Ascending aorta (tissue), 2 donors: ENCODE measurements at regions not wholly inside any gene's neighbourhood (a gene's known extent, or its start where the extent isn't known, plus 50 kb on each side); places are given as distances from the start of the nearest gene placed in this dataset.

Source experiments
- DNase-seq, 2 donors: peaks; one replicate each; pipeline ENCODE4 v3.0.0-alpha.2; 2019; ENCODE audit warnings: low spot score in 2 of 2
- H3K27ac ChIP-seq, 2 donors: fragments of 200-600 bp; sonication (generic); one replicate each; pipeline ENCODE4 v1.5.1; 2016 to 2017; ENCODE audit warnings: mild to moderate bottlenecking in 1 of 2
- H3K27me3 ChIP-seq: fragments of 200-600 bp; sonication (generic); one replicate; pipeline ENCODE4 v1.5.1; 2017
- H3K36me3 ChIP-seq, 2 donors: fragments of 200-600 bp; sonication (generic); one replicate each; pipeline ENCODE4 v1.5.1; 2016
- H3K4me1 ChIP-seq, 2 donors: fragments of 200-600 bp; sonication (generic); one replicate each; pipeline ENCODE4 v1.5.1; 2016 to 2017; ENCODE audit warnings: mild to moderate bottlenecking in 1 of 2
- H3K4me3 ChIP-seq, 2 donors: fragments of 200-600 bp; sonication (generic); one replicate each; pipeline ENCODE4 v1.5.1; 2016 to 2017; ENCODE audit warnings: mild to moderate bottlenecking in 1 of 2
- H3K9me3 ChIP-seq, 2 donors: fragments of 200-600 bp; sonication (generic); one replicate each; pipeline ENCODE4 v1.5.1; 2016
- intact Hi-C: fragments of 100-400 bp; cut with DNase I; formaldehyde crosslinking; loops from one replicate; pipeline ENCODE4 v1.15.1; 2023
- TF ChIP-seq, protein P1 (sequence below), 3 experiments: fragments of 200-600 bp in 2 of 3; fragments of 450-650 bp in 1 of 3; sonication (generic) in 2 of 3; IDR thresholded peaks; one replicate each; pipeline ENCODE4 v1.5.1; 2016 to 2019; ENCODE audit warnings: antibody characterized with exemption in 3 of 3, mild to moderate bottlenecking in 1 of 3, moderate library complexity in 1 of 3

DNA sequence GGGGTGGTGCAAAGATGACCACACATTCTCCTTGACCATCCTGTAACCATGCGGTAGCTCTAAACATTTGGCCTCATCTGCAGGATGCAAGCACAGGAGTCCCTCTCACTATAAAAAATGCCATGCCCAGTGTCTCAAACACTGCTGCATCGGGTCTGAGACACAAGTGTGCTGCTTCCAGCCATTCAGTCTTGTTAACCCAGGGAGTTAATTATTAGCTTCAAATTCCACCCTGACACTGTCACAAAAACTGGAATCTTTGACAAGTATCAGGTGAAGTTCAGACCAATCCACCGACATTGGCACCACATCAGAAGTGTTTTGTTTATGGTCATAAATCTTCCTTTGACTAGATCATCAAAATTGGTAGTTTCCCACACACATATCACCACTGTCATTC lies 119.1 kb upstream of the RASEF start:
- TF ChIP-seq, protein P1, sequence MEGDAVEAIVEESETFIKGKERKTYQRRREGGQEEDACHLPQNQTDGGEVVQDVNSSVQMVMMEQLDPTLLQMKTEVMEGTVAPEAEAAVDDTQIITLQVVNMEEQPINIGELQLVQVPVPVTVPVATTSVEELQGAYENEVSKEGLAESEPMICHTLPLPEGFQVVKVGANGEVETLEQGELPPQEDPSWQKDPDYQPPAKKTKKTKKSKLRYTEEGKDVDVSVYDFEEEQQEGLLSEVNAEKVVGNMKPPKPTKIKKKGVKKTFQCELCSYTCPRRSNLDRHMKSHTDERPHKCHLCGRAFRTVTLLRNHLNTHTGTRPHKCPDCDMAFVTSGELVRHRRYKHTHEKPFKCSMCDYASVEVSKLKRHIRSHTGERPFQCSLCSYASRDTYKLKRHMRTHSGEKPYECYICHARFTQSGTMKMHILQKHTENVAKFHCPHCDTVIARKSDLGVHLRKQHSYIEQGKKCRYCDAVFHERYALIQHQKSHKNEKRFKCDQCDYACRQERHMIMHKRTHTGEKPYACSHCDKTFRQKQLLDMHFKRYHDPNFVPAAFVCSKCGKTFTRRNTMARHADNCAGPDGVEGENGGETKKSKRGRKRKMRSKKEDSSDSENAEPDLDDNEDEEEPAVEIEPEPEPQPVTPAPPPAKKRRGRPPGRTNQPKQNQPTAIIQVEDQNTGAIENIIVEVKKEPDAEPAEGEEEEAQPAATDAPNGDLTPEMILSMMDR (IDR thresholded peaks at IDR 0.05), result no peak
- Histone ChIP-seq H3K27ac (no peak overlapping the region), H3K36me3 (no peaks in the 10 kb centered on the region), H3K9me3 (no peaks in the 10 kb centered on the region), H3K4me1 (no peaks in the 10 kb centered on the region), H3K4me3 (no peak overlapping the region), H3K27me3 (no peaks in the 10 kb centered on the region)
- intact Hi-C loops, result no loop called here
- DNase-seq, result no peak

DNA sequence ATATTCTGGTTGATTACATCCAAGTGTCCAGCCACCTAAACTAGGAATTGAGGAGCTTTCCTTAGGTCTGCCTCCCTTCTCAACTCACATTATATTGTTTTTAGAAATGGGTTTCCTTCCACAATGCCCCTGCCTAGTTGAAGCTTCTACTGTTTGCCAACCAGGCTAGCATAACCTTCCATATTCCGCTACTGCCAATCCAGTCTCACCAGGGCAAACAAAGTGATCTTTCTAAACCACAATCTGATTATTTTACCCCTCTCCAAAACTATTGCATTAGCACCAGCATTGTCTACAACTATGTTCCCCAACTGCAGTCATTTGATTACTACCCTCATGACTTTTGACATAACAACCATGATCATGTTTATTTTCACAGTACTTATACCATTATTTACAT lies 115.8 kb upstream of the RASEF start:
- H3K27me3 ChIP-seq, result no peaks in the 10 kb centered on the region
- TF ChIP-seq, protein P1 (IDR thresholded peaks at IDR 0.05), result no peak
- intact Hi-C loops, result no loop called here
- DNase-seq, result no peak
- no peaks in the 10 kb centered on the region for H3K9me3 ChIP-seq
- no peak overlapping the region for H3K4me3 ChIP-seq
- no peaks in the 10 kb centered on the region for H3K4me1 ChIP-seq
- H3K27ac ChIP-seq, result no peak overlapping the region
- no peaks in the 10 kb centered on the region for H3K36me3 ChIP-seq

DNA sequence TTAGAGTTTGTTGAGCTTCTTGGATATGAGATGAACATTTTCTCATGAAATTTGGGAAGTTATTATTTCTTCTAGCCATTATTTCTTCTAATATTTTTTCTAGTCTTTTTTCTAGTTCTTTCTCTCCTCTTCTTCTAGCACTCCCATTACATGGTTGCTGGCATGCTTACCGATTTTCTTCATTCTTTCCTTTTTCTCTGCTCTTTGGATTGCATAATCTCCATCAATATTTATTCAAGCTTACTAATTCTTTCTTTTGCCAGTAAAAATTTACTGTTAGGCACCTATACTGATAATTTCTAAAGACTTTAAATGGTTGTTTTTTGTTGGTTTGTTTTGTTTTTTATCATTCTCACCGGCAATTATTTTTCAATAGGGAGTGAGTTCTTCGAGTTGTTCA lies 114.8 kb upstream of the RASEF start:
- TF ChIP-seq, protein P1 (IDR thresholded peaks at IDR 0.05), result no peak
- no peak for DNase-seq
- H3K4me3 ChIP-seq, result no peak overlapping the region
- peaks cover 0 to 8% of the 10 kb centered on the region in 2 donors for H3K9me3 ChIP-seq
- no peaks in the 10 kb centered on the region for H3K36me3 ChIP-seq
- no peaks in the 10 kb centered on the region for H3K27me3 ChIP-seq
- H3K27ac ChIP-seq, result no peak overlapping the region
- H3K4me1 ChIP-seq, result no peaks in the 10 kb centered on the region
- intact Hi-C loops, result no loop called here

DNA sequence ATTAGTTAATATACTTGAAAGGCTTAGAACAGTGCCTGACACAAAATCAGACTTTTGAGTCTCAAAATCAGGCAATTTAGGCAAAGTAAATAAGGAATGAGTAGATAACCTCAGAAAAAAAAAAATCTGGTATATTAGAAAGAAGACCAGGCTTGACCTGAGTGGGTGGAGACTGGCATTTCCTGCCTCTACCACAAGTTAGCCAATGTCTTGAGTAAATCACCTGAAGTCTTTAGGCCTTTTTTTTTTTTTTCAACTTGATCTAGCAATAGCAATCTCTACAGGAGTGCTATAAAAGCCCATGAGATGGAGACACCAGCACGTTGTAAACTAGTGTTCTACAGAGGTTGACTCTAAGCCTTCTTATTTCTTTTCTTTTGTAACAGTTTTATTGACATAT lies 104.2 kb upstream of the RASEF start:
- DNase-seq, result no peak
- TF ChIP-seq, protein P1 (IDR thresholded peaks at IDR 0.05), result no peak
- peaks cover 0 to 3% of the 10 kb centered on the region in 2 donors for H3K9me3 ChIP-seq
- H3K36me3 ChIP-seq, result no peaks in the 10 kb centered on the region
- H3K27me3 ChIP-seq, result no peaks in the 10 kb centered on the region
- no peaks in the 10 kb centered on the region for H3K4me1 ChIP-seq
- H3K27ac ChIP-seq, result no peak overlapping the region
- intact Hi-C loops, result no loop called here
- no peak overlapping the region for H3K4me3 ChIP-seq

DNA sequence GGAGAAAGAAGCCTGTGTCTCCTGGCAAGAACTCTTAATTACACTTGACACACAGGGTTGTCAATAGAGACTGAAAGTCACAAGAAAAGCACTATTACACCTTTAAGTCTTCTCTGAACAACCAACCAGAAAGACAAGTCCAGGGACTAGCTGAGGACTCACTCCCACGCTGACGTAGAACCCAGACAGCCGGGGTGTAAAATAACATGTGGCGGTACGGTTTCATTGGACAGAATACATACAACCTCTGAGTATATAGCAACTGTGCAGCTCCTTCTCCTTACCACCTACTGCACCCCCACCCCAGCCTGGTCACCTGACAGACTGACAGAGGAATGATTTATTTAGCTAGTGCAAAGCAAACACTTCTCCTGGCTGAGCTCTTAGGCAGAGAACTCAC lies 103.4 kb upstream of the RASEF start:
- no peaks in the 10 kb centered on the region for H3K9me3 ChIP-seq
- intact Hi-C loops, result no loop called here
- DNase-seq, result no peak
- no peaks in the 10 kb centered on the region for H3K4me1 ChIP-seq
- no peak overlapping the region for H3K27ac ChIP-seq
- no peak overlapping the region for H3K4me3 ChIP-seq
- no peaks in the 10 kb centered on the region for H3K27me3 ChIP-seq
- no peaks in the 10 kb centered on the region for H3K36me3 ChIP-seq
- TF ChIP-seq, protein P1 (IDR thresholded peaks at IDR 0.05), result no peak

DNA sequence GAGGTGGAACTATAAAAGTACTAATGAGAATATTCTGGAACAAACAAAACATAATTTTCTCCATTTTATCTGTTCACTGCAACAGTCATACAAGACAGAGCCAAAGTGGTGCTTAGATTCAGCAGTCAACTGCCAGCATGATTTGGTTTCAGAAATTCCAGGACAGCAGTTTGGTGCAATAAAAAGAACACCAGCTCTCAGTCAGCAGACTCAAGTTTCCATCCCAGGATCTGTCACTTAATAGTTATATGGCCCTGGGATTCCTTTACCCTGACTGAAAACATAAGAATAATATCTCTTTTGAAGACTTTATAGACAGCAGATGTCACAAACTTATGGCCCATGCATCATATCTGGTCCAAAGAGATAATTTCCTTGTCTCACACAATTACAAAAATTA lies 92.8 kb upstream of the RASEF start:
- intact Hi-C loops, result no loop called here
- Histone ChIP-seq H3K4me1 (no peaks in the 10 kb centered on the region), H3K9me3 (no peaks in the 10 kb centered on the region), H3K4me3 (no peak overlapping the region), H3K27me3 (no peaks in the 10 kb centered on the region), H3K36me3 (no peaks in the 10 kb centered on the region), H3K27ac (no peak overlapping the region)
- TF ChIP-seq, protein P1 (IDR thresholded peaks at IDR 0.05), result no peak
- no peak for DNase-seq
